ENCODE measurements at regions not wholly inside any gene's neighbourhood (a gene's known extent, or its start where the extent isn't known, plus 50 kb on each side); places are given as distances from the start of the nearest gene placed in this dataset.

GRCh38 chr20:16111852-16112412 lies 461.3 kb downstream of the KIF16B start:
- H3K9me3 ChIP-seq (ENCODE audit: insufficient read depth, low read length, severe bottlenecking), result no peaks in the 10 kb centered on the region
- no peaks in the 10 kb centered on the region for H3K36me3 ChIP-seq (ENCODE audit: insufficient read depth, low read length)
- no peak overlapping the region for H2AFZ ChIP-seq (ENCODE audit: low read depth, low read length)
- H3K9ac ChIP-seq (ENCODE audit: low read depth, low read length), result no peak overlapping the region
- H3K79me2 ChIP-seq (ENCODE audit: insufficient read depth, low read length), result no peaks in the 10 kb centered on the region
- H3K27ac ChIP-seq (ENCODE audit: low read length), result no peak overlapping the region
- H3K4me2 ChIP-seq (ENCODE audit: insufficient read depth, low read length), result no peak overlapping the region
- no peak overlapping the region for H3K4me3 ChIP-seq (ENCODE audit: low read depth in 1 of 2, low read length in 2 of 2)
- H4K20me1 ChIP-seq (ENCODE audit: insufficient read depth, low read length), result no peaks in the 10 kb centered on the region
- no peak for DNase-seq
- no peak for TF ChIP-seq EZH2 (IDR thresholded peaks at IDR 0.05; ENCODE audit: borderline replicate concordance, low read depth, low read length, severe bottlenecking)
- TF ChIP-seq CTCF (IDR thresholded peaks at IDR 0.05; ENCODE audit: borderline replicate concordance, extremely low read depth, low read length, poor library complexity, severe bottlenecking), result no peak
- H3K27me3 ChIP-seq (ENCODE audit: insufficient read depth, low read length, poor library complexity), result no peaks in the 10 kb centered on the region
- no peak for ATAC-seq (ENCODE audit: insufficient read depth, low read depth)
- no peaks in the 10 kb centered on the region for H3K4me1 ChIP-seq (ENCODE audit: insufficient read depth, low read length)

- H3K4me1 ChIP-seq (ENCODE audit: insufficient read depth, low read length), result no peaks in the 10 kb centered on the region
- H3K9ac ChIP-seq (ENCODE audit: low read depth, low read length), result no peak overlapping the region
- no peak overlapping the region for H2AFZ ChIP-seq (ENCODE audit: low read depth, low read length)
- H3K27ac ChIP-seq (ENCODE audit: low read length), result no peak overlapping the region
- no peaks in the 10 kb centered on the region for H3K9me3 ChIP-seq (ENCODE audit: insufficient read depth, low read length, severe bottlenecking)
- no peak for DNase-seq
- H4K20me1 ChIP-seq (ENCODE audit: insufficient read depth, low read length), result no peaks in the 10 kb centered on the region
- no peaks in the 10 kb centered on the region for H3K27me3 ChIP-seq (ENCODE audit: insufficient read depth, low read length, poor library complexity)
- TF ChIP-seq EZH2 (IDR thresholded peaks at IDR 0.05; ENCODE audit: borderline replicate concordance, low read depth, low read length, severe bottlenecking) (no peak), CTCF (IDR thresholded peaks at IDR 0.05; ENCODE audit: borderline replicate concordance, extremely low read depth, low read length, poor library complexity, severe bottlenecking) (no peak)
- no peak overlapping the region for H3K4me3 ChIP-seq (ENCODE audit: low read depth in 1 of 2, low read length in 2 of 2)
- no peak for ATAC-seq (ENCODE audit: insufficient read depth, low read depth)
- H3K79me2 ChIP-seq (ENCODE audit: insufficient read depth, low read length), result no peaks in the 10 kb centered on the region
- no peak overlapping the region for H3K4me2 ChIP-seq (ENCODE audit: insufficient read depth, low read length)
- no peaks in the 10 kb centered on the region for H3K36me3 ChIP-seq (ENCODE audit: insufficient read depth, low read length)
These were observed 461.9 kb downstream of the KIF16B start for GRCh38 chr20:16111172-16111832.

GRCh38 chr20:16107172-16107870 lies 465.9 kb downstream of the KIF16B start:
- Histone ChIP-seq H3K4me2 (ENCODE audit: insufficient read depth, low read length) (no peak overlapping the region), H3K9ac (ENCODE audit: low read depth, low read length) (no peak overlapping the region), H2AFZ (ENCODE audit: low read depth, low read length) (no peak overlapping the region), H3K27ac (ENCODE audit: low read length) (no peak overlapping the region), H4K20me1 (ENCODE audit: insufficient read depth, low read length) (no peaks in the 10 kb centered on the region), H3K27me3 (ENCODE audit: insufficient read depth, low read length, poor library complexity) (no peaks in the 10 kb centered on the region), H3K9me3 (ENCODE audit: insufficient read depth, low read length, severe bottlenecking) (peaks cover 3% of the 10 kb centered on the region), H3K4me1 (ENCODE audit: insufficient read depth, low read length) (no peaks in the 10 kb centered on the region), H3K4me3 (ENCODE audit: low read depth in 1 of 2, low read length in 2 of 2) (no peak overlapping the region), H3K79me2 (ENCODE audit: insufficient read depth, low read length) (no peaks in the 10 kb centered on the region), H3K36me3 (ENCODE audit: insufficient read depth, low read length) (no peaks in the 10 kb centered on the region)
- TF ChIP-seq CTCF (IDR thresholded peaks at IDR 0.05; ENCODE audit: borderline replicate concordance, extremely low read depth, low read length, poor library complexity, severe bottlenecking) (no peak), EZH2 (IDR thresholded peaks at IDR 0.05; ENCODE audit: borderline replicate concordance, low read depth, low read length, severe bottlenecking) (no peak)
- ATAC-seq (ENCODE audit: insufficient read depth, low read depth) (no peak), DNase-seq (no peak)
